Fibroblast of upper back skin (primary cell): ENCODE measurements at regions not wholly inside any gene's neighbourhood (a gene's known extent, or its start where the extent isn't known, plus 50 kb on each side); places are given as distances from the start of the nearest gene placed in this dataset.
A peak's percentile ranks its signal among the peaks of the same experiment; 100 is the strongest.

ENCODE experiments used
- DNase-seq: peaks from one replicate; pipeline ENCODE4 v3.0.0-alpha.2; 2013

GRCh38 chr3:151935446-151935845 is 62.0 kb downstream of the SUCNR1 start:
- DNase-seq: no peak

DNA sequence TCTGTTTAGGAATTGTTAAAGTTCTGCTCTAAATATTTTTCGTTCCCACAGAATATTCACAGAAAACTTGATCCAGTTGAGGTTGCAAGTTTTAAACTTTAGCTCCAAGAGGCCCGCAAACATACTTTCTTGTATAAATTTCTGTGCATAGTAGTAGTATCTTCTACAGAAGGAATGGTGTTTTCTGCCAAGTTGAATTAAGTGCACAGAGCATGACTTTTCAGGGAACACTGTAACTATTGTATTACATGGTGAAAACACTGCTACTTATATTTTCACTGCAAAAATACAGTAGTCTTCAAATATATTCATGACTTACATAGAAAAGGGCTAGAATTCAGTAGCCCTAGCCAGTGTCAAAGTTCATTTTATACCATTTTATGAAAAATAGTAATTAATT is 67.0 kb downstream of the SUCNR1 start:
- no peak for DNase-seq

DNA sequence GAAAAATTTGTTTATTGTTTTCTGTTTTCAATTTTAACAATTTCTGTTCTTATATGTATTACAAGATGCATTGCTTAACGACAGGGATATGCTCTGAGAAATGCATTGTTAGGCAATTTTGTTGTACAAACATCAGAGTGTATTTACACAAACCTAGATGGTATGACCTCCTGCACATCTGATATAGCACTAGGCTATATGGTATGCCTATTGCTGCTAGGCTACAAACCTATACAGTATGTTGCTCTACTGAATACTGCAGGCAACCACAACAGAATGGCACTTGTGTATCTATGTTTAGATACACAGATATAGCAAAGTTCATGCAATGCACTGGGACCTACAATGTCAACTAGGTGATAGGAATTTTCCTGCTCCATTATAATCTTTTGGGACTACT is 70.1 kb downstream of the SUCNR1 start:
- no peak for DNase-seq

- DNase-seq: no peak
Observed at GRCh38 chr3:151944356-151944755, 70.9 kb downstream of the SUCNR1 start.

- DNase-seq: no peak
Observed at GRCh38 chr3:151946606-151947005, 73.2 kb downstream of the SUCNR1 start.

GRCh38 chr3:151949706-151950105 is 76.3 kb downstream of the SUCNR1 start:
- peak; percentile 32 for DNase-seq

- DNase-seq: no peak
Observed at GRCh38 chr3:151955356-151955755, 81.9 kb downstream of the SUCNR1 start.

DNA sequence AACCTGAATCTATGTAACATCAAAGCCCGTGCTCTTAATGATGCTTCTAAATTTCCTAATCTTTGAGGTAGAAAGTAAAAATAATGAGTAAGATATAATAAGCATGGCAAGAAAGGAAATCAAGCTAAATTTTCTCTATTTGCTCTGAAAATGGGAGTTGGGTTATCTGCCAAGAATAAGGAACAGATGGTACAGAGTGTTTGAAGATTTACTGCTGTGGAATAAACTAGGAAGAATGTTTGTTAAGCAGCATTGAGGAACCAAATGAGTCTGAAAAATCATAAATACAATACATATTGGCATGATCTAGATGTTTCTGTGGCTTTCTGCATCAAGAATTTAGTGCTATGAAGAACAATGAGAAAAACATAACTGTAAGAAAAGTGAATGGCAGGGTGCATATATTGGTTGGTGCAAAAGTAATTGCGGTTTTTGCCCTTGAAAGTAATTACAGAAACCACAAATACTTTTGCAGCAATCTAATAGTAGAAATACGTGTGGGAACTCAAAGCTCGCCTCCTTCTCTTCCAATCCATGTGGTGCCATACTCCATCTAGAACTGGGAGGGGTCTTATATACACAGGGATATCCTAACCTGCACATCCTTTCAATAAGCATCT is 87.6 kb downstream of the SUCNR1 start:
- DNase-seq: no peak

DNA sequence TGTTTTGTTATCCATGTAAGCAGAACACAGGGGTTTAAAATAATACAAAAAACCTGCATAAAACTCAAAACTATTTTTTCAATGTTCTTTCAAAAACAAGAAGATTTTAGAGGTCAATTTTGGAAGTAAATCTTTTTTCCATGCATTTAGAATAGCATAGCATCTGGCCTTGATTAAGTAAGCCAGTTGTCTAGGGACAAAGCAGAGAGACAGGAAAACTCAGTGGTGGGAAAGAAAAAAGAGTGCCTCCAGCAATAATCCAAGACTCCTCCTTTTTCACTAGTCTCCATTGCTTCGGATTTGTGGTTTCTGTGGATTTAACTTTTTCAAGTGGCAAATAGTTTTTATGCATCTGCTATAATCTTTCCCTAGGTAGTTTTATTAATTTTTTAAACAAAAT is 88.9 kb downstream of the SUCNR1 start:
- DNase-seq: peak; percentile 59

DNA sequence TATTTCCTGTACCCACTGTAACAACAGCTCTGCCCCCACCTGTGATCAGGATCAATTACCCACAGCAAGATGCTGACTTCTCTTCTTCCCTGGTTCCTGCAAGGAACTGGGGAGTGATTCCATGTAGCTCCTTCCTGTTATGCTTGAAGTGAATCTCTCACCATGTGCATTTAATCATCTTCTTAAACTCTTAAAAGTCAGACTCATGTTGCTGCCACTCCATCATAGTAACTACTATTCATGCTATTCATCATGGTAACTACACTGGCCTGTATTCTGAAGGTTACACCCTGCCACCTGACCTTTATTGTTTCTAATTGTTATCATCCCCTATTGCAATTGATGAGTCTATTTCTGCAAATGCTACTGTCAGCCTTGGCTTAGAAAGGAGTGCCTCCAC is 89.5 kb downstream of the SUCNR1 start:
- peak; percentile 34 for DNase-seq

GRCh38 chr3:151964743-151965142 is 91.3 kb downstream of the SUCNR1 start:
- no peak for DNase-seq

- no peak for DNase-seq
Observed at GRCh38 chr3:151969026-151969642, 95.7 kb downstream of the SUCNR1 start.

GRCh38 chr3:151971814-151972579 is 98.6 kb downstream of the SUCNR1 start:
- no peak for DNase-seq

DNA sequence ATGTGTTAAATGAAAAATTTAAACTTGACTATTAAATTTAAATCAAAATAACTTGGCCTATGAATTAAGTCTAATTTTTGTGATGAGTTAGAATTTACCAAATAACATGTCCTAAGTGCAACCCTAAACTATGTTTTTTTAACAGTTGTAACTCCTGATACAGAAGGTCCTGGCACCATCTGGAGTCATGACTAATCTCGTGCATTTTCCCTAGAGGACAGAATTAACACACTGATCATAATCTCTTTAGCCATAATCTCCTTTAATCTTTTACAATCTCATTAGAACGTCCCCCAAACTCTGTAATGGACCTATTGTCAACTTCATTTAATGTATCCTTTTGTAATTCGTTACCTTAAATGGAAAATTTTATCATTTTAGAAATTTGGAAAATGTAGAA is 100.6 kb downstream of the SUCNR1 start:
- peak; percentile 38 for DNase-seq

DNA sequence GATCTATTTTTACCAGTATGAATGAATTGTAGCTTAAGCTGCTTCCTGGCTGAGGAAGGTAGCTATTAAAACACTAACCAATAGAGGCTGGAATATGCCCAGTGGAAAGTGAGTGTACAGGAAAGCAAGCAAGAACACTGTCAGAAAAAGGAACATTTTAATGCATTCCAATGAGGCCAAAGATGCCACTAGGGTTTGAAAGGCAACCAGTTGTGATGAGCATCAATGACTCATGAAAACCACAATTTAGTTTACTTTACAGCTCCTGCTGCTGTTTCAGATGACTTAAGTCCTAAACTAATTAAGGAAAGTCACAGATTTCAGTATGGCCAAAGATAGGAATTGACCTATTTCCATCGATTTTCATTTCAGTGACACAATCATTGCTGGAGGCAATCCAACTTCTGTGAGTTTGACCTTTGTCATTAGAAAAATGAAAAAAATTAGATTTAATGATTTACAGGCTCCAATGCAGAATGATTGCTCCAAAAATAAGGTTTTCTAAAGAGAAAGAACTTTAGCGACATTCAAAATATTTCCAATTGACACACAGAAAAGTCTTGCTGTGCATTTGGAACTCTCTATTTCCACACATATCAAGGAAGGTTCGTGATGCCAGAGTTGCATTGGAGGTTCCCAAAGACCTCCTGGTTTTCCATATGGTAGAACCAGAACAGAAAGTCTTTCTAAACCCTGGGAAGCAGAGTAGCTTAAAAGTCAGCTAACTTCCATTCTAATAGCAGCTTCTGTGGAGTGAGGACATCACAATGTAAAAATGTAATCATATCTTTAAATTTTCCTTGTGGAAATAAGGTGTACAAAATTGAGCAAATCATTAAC is 103.0 kb downstream of the SUCNR1 start:
- DNase-seq: peak; percentile 97

- DNase-seq: peak; percentile 17
Observed at GRCh38 chr3:151979906-151980305, 106.5 kb downstream of the SUCNR1 start.

DNA sequence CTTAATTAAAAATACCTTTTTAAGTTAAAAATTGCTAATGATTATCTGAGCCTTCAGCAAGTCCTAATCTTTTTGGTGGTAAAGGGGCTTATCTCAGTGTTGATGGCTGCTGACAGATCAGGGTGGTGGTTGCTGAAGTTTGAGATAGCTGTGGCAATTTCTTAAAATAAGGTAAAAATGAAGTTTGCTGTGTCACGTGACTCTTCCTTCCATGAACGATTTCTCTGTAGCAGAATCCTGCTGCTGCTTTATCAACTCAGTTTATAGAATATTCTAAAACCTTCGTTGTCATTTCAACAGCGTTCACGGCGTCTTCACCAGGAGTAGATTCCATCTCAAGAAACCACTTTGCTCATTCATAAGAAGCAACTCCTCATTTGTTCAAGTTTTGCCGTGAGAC is 110.1 kb downstream of the SUCNR1 start:
- DNase-seq: no peak

GRCh38 chr3:151985787-151986430 is 112.5 kb downstream of the SUCNR1 start:
- DNase-seq: no peak

DNA sequence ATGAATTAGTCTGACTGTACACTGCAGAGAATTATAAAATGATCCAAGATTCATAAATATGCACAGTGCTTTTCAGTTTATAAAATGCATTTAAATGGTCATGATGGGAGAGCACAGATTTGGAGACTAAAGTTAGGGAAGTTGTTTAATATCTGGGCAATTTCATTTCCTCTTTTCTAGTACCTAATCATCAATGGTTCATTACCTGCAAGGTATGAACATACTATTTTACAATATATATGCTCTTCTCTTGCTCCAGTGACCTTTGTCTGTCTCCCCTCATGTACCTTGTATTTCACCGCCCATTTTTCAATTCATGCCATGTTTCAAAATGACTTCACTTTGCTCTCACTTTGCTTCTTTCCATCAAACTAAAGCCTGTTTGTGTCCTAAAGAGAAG is 114.5 kb downstream of the SUCNR1 start:
- DNase-seq: no peak

- DNase-seq: peak; percentile 14
Observed at GRCh38 chr3:151989621-151990020, 116.2 kb downstream of the SUCNR1 start.

- no peak for DNase-seq
Observed at GRCh38 chr3:151990696-151991376, 117.4 kb downstream of the SUCNR1 start.
